OCI-LY7 (cell line): ENCODE measurements at regions not wholly inside any gene's neighbourhood (a gene's known extent, or its start where the extent isn't known, plus 50 kb on each side); places are given as distances from the start of the nearest gene placed in this dataset.

Experiments
- BruUV-seq: library from RNA; stranded (reverse); fragments of 400-500 nt; replicated peaks from 2 replicates; lab custom pipeline; 2021; lab: Mats Ljungman, UMichigan
- CTCF ChIA-PET: fragments of 300-600 bp; sonication (Branson Sonifier 250); formaldehyde crosslinking; loops from one replicate; lab custom pipeline; 2022; ENCODE audit warnings: antibody characterized with exemption; ENCODE audit not compliant: unreplicated experiment; lab: Charles Lee
- POLR2A ChIA-PET: fragments of 300-600 bp; sonication (Branson Sonifier 250); formaldehyde crosslinking; loops from one replicate; lab custom pipeline; 2022; ENCODE audit warnings: antibody characterized with exemption; lab: Charles Lee
- DNase-seq: peaks from one replicate; pipeline ENCODE4 v3.0.0-alpha.2; 2015; ENCODE audit warnings: low spot score
- H2AFZ ChIP-seq: fragments of 200-600 bp; sonication (generic), shearing (Covaris generic); 2 replicates; pipeline ENCODE4 v1.6.1; 2014; ENCODE audit warnings: mild to moderate bottlenecking, antibody characterized with exemption, low read length, moderate library complexity
- H3K27ac ChIP-seq: fragments of 200-600 bp; sonication (generic); 2 replicates; pipeline ENCODE4 v1.5.1; 2014; ENCODE audit warnings: mixed run types, low read depth, mild to moderate bottlenecking, moderate library complexity, low read length, inconsistent platforms; ENCODE audit not compliant: poor library complexity, severe bottlenecking
- H3K36me3 ChIP-seq: fragments of 200-600 bp; sonication (generic); 2 replicates; pipeline ENCODE4 v1.6.1; 2014; ENCODE audit warnings: mild to moderate bottlenecking, antibody characterized with exemption, low read length, moderate library complexity, mixed read lengths; ENCODE audit not compliant: insufficient read depth
- H3K4me1 ChIP-seq: fragments of 200-600 bp; sonication (generic); 2 replicates; pipeline ENCODE4 v1.5.1; 2014; ENCODE audit warnings: mild to moderate bottlenecking, low read length; ENCODE audit not compliant: insufficient read depth, poor library complexity, severe bottlenecking
- H3K4me2 ChIP-seq: fragments of 200-600 bp; sonication (generic); 2 replicates; pipeline ENCODE4 v1.6.1; 2014; ENCODE audit warnings: mild to moderate bottlenecking, low read length
- H3K4me3 ChIP-seq: fragments of 200-600 bp; sonication (generic); 2 replicates; pipeline ENCODE4 v1.5.1; 2014; ENCODE audit warnings: mild to moderate bottlenecking, low read depth, low read length; ENCODE audit not compliant: poor library complexity, severe bottlenecking
- H3K79me2 ChIP-seq: fragments of 200-600 bp; sonication (generic); 2 replicates; pipeline ENCODE4 v1.6.1; 2016; ENCODE audit warnings: low read depth, mild to moderate bottlenecking, low read length, moderate library complexity, mixed read lengths; ENCODE audit not compliant: insufficient read depth
- H3K9me2 ChIP-seq: fragments of 200-600 bp; sonication (generic); 2 replicates; pipeline ENCODE4 v1.6.1; 2016; ENCODE audit warnings: mild to moderate bottlenecking, low read length, mixed read lengths; ENCODE audit not compliant: insufficient read depth
- H3K9me3 ChIP-seq: fragments of 200-600 bp; sonication (generic); 2 replicates; pipeline ENCODE4 v1.6.1; 2014; ENCODE audit warnings: mild to moderate bottlenecking, mixed run types, low read length, mixed read lengths
- H4K20me1 ChIP-seq: fragments of 200-600 bp; sonication (generic); 2 replicates; pipeline ENCODE4 v1.6.1; 2014; ENCODE audit warnings: mild to moderate bottlenecking, antibody characterized with exemption, low read length, moderate library complexity, mixed read lengths; ENCODE audit not compliant: insufficient read depth
- CTCF ChIP-seq: fragments of 200-600 bp; sonication (generic); conservative IDR thresholded peaks from 2 replicates; pipeline ENCODE4 v1.5.1; 2014; ENCODE audit warnings: mild to moderate bottlenecking, antibody characterized with exemption, low read length, moderate library complexity, mixed read lengths
- EZH2phosphoT487 ChIP-seq: fragments of 200-600 bp; sonication (generic); IDR thresholded peaks from 2 replicates; pipeline ENCODE4 v1.6.1; 2018; ENCODE audit warnings: low read depth, borderline replicate concordance, mild to moderate bottlenecking, mixed run types, antibody characterized with exemption, low read length, moderate library complexity, mixed read lengths
- intact Hi-C: fragments of 100-400 bp; cut with micrococcal nuclease; formaldehyde crosslinking; loops from one replicate; pipeline ENCODE4 v1.10.0; 2022; ENCODE audit not compliant: unreplicated experiment

- Histone ChIP-seq H3K9me2 (no peaks in the 10 kb centered on the region), H2AFZ (peak overlapping the region; percentile 84), H3K9me3 (peaks cover 13% of the 10 kb centered on the region; the same call in 1 of the 2 replicates), H3K4me3 (peak overlapping the region; percentile 12), H3K79me2 (no peaks in the 10 kb centered on the region), H3K27ac (peak overlapping the region; percentile 74), H3K4me1 (peaks cover 22% of the 10 kb centered on the region), H4K20me1 (no peaks in the 10 kb centered on the region), H3K36me3 (no peaks in the 10 kb centered on the region), H3K4me2 (peak overlapping the region; percentile 50)
- CTCF ChIA-PET = no interaction called here
- intact Hi-C loops = no loop called here
- no peak for TF ChIP-seq CTCF
- no peak for TF ChIP-seq EZH2phosphoT487
- POLR2A ChIA-PET = interaction anchor here (0.8 to 2.5 kb wide), 2 partner anchors 8 to 14 kb away, joined by 4 to 11 read pairs; no protein-coding TSS in a partner anchor
- BruUV-seq = no TSS peak
- DNase-seq = peak; percentile 75
Measured at GRCh38 chr14:42428996-42429395, 822.3 kb downstream of the LRFN5 start.

GRCh38 chr14:42424501-42424900, 817.8 kb downstream of the LRFN5 start:
- TF ChIP-seq EZH2phosphoT487 (no peak), CTCF (no peak)

GRCh38 chr14:42421377-42422078, 814.9 kb downstream of the LRFN5 start:
- no peaks in the 10 kb centered on the region for H3K79me2 ChIP-seq
- intact Hi-C loops = no loop called here
- no peak overlapping the region for H3K4me3 ChIP-seq
- TF ChIP-seq EZH2phosphoT487 = no peak
- no peak for TF ChIP-seq CTCF
- H2AFZ ChIP-seq = 0 out of 2 replicates have a peak overlapping the region, but pooled peaks have one; percentile 25
- H3K9me3 ChIP-seq = peaks cover 10% of the 10 kb centered on the region; the same call in 1 of the 2 replicates
- 0 out of 2 replicates have a peak, but pooled peaks cover 2% of the 10 kb centered on the region for H3K9me2 ChIP-seq
- no TSS peak for BruUV-seq
- no peak for DNase-seq
- no peaks in the 10 kb centered on the region for H3K36me3 ChIP-seq
- H3K4me1 ChIP-seq = no peaks in the 10 kb centered on the region
- no peak overlapping the region for H3K27ac ChIP-seq
- CTCF ChIA-PET = no interaction called here
- no peaks in the 10 kb centered on the region for H4K20me1 ChIP-seq
- no peak overlapping the region for H3K4me2 ChIP-seq
- POLR2A ChIA-PET = no interaction called here

More at GRCh38 chr14:42424501-42424900, 817.8 kb downstream of the LRFN5 start:
- DNase-seq = no peak
- Histone ChIP-seq H3K79me2 (no peaks in the 10 kb centered on the region), H3K27ac (no peak overlapping the region), H3K9me2 (no peaks in the 10 kb centered on the region), H4K20me1 (no peaks in the 10 kb centered on the region), H3K4me1 (peaks cover 16% of the 10 kb centered on the region), H2AFZ (peak overlapping the region; percentile 57), H3K9me3 (peaks cover 10% of the 10 kb centered on the region; the same call in 1 of the 2 replicates), H3K4me2 (no peak overlapping the region), H3K36me3 (no peaks in the 10 kb centered on the region), H3K4me3 (no peak overlapping the region)
- no TSS peak for BruUV-seq
- CTCF ChIA-PET = no interaction called here
- intact Hi-C loops = no loop called here
- POLR2A ChIA-PET = no interaction called here
